ENCODE measurements at regions not wholly inside any gene's neighbourhood (a gene's known extent, or its start where the extent isn't known, plus 50 kb on each side); places are given as distances from the start of the nearest gene placed in this dataset.

DNA sequence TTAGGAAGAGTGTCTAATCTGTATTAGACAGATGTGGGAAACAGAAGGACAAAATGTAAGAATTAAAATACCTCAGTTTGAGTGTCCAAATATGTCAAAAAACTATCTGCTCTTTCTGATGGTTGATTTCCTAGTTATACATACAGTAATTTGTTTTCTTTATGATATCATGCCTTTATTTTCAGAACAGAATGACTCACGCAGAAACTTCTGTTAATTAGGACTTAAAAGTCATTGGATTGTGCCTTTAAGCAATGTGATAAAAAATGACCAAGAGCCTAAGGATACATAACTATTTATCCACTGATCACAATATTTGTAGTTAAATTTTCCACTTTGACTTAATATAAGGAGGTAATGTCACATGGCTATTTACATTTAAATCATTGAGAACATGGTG, 206.7 kb upstream of the PTPRZ1 start:
- Histone ChIP-seq H3K27me3 (ENCODE audit: insufficient read depth, low read length, poor library complexity, severe bottlenecking) (no peaks in the 10 kb centered on the region), H3K9me3 (ENCODE audit: insufficient read depth, low read depth, low read length) (no peaks in the 10 kb centered on the region), H3K9me2 (replicated peaks; ENCODE audit: low read depth, low read length) (no peaks in the 10 kb centered on the region), H4K20me1 (ENCODE audit: insufficient read depth, low read length, poor library complexity, severe bottlenecking) (no peaks in the 10 kb centered on the region), H3K36me3 (ENCODE audit: insufficient read depth, low read length) (no peaks in the 10 kb centered on the region), H3K4me2 (ENCODE audit: low read depth, low read length, poor library complexity, severe bottlenecking) (no peak overlapping the region), H2AFZ (ENCODE audit: low read length) (no peak overlapping the region), H3K4me1 (ENCODE audit: insufficient read depth, low read length, poor library complexity, severe bottlenecking) (no peaks in the 10 kb centered on the region), H3F3A (ENCODE audit: low read depth) (no peaks in the 10 kb centered on the region), H3K9ac (ENCODE audit: low read depth, low read length, poor library complexity, severe bottlenecking) (no peak overlapping the region), H3K4me3 (ENCODE audit: low read length, poor library complexity, severe bottlenecking) (no peak overlapping the region), H3K79me2 (ENCODE audit: insufficient read depth, low read length) (no peaks in the 10 kb centered on the region)
- TF ChIP-seq EZH2phosphoT487 (IDR thresholded peaks at IDR 0.05; ENCODE audit: borderline replicate concordance), result no peak
- TF ChIP-seq, protein P1, sequence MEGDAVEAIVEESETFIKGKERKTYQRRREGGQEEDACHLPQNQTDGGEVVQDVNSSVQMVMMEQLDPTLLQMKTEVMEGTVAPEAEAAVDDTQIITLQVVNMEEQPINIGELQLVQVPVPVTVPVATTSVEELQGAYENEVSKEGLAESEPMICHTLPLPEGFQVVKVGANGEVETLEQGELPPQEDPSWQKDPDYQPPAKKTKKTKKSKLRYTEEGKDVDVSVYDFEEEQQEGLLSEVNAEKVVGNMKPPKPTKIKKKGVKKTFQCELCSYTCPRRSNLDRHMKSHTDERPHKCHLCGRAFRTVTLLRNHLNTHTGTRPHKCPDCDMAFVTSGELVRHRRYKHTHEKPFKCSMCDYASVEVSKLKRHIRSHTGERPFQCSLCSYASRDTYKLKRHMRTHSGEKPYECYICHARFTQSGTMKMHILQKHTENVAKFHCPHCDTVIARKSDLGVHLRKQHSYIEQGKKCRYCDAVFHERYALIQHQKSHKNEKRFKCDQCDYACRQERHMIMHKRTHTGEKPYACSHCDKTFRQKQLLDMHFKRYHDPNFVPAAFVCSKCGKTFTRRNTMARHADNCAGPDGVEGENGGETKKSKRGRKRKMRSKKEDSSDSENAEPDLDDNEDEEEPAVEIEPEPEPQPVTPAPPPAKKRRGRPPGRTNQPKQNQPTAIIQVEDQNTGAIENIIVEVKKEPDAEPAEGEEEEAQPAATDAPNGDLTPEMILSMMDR (conservative IDR thresholded peaks at IDR 0.05; ENCODE audit: low read length), result no peak

DNA sequence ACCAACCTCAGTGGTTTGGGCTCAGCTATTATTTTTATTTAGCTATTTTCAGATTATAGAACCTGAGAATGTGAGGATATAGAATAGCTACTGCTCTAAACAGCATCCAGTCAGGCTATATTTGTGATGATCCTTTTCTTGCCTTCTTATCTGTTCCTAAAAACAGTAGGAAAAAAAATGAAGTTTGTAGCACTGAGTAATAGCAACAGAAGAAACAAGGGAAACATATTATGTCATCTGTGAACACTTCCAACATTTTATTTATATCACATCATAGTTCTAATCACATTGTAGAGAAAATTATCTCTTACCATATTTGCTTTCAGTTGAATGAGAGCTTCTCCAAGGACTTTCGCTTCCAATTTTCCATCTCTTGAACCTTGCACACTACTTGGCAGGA, 229.6 kb upstream of the PTPRZ1 start:
- no peaks in the 10 kb centered on the region for H3K4me1 ChIP-seq (ENCODE audit: insufficient read depth, low read length, poor library complexity, severe bottlenecking)
- no peaks in the 10 kb centered on the region for H3K36me3 ChIP-seq (ENCODE audit: insufficient read depth, low read length)
- H3F3A ChIP-seq (ENCODE audit: low read depth), result no peaks in the 10 kb centered on the region
- H2AFZ ChIP-seq (ENCODE audit: low read length), result no peak overlapping the region
- no peaks in the 10 kb centered on the region for H4K20me1 ChIP-seq (ENCODE audit: insufficient read depth, low read length, poor library complexity, severe bottlenecking)
- H3K9me2 ChIP-seq (replicated peaks; ENCODE audit: low read depth, low read length), result no peaks in the 10 kb centered on the region
- H3K9me3 ChIP-seq (ENCODE audit: insufficient read depth, low read depth, low read length), result no peaks in the 10 kb centered on the region
- H3K9ac ChIP-seq (ENCODE audit: low read depth, low read length, poor library complexity, severe bottlenecking), result no peak overlapping the region
- no peaks in the 10 kb centered on the region for H3K27me3 ChIP-seq (ENCODE audit: insufficient read depth, low read length, poor library complexity, severe bottlenecking)
- H3K4me3 ChIP-seq (ENCODE audit: low read length, poor library complexity, severe bottlenecking), result no peak overlapping the region
- no peak for TF ChIP-seq EZH2phosphoT487 (IDR thresholded peaks at IDR 0.05; ENCODE audit: borderline replicate concordance)
- H3K4me2 ChIP-seq (ENCODE audit: low read depth, low read length, poor library complexity, severe bottlenecking), result no peak overlapping the region
- H3K79me2 ChIP-seq (ENCODE audit: insufficient read depth, low read length), result no peaks in the 10 kb centered on the region

DNA sequence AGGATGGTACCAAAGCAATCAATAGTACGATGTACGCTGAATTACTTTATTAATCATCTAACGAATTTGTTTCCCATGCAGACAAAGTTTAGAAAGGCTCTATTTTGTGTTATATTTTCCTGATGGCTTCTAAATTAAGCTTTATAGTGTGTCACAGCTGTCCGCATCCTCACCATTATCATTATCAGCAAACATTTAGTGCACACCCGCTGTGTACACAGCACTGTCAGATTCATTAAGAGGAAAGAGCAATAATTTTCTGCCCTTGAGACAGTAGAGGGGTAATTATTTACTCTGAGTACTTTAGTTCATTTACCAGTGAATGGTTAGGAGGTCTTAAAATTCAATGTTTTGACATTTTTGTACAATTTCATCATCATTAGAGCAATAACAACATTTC, 233.3 kb upstream of the PTPRZ1 start:
- no peak overlapping the region for H3K9ac ChIP-seq (ENCODE audit: low read depth, low read length, poor library complexity, severe bottlenecking)
- no peaks in the 10 kb centered on the region for H3K27me3 ChIP-seq (ENCODE audit: insufficient read depth, low read length, poor library complexity, severe bottlenecking)
- no peak overlapping the region for H3K4me3 ChIP-seq (ENCODE audit: low read length, poor library complexity, severe bottlenecking)
- no peaks in the 10 kb centered on the region for H3K79me2 ChIP-seq (ENCODE audit: insufficient read depth, low read length)
- H3K36me3 ChIP-seq (ENCODE audit: insufficient read depth, low read length), result no peaks in the 10 kb centered on the region
- no peaks in the 10 kb centered on the region for H3K4me1 ChIP-seq (ENCODE audit: insufficient read depth, low read length, poor library complexity, severe bottlenecking)
- H3K9me2 ChIP-seq (replicated peaks; ENCODE audit: low read depth, low read length), result no peaks in the 10 kb centered on the region
- H4K20me1 ChIP-seq (ENCODE audit: insufficient read depth, low read length, poor library complexity, severe bottlenecking), result no peaks in the 10 kb centered on the region
- H3K9me3 ChIP-seq (ENCODE audit: insufficient read depth, low read depth, low read length), result no peaks in the 10 kb centered on the region
- no peak for TF ChIP-seq EZH2phosphoT487 (IDR thresholded peaks at IDR 0.05; ENCODE audit: borderline replicate concordance)
- TF ChIP-seq, protein P1 (conservative IDR thresholded peaks at IDR 0.05; ENCODE audit: low read length), result no peak
- no peak overlapping the region for H3K4me2 ChIP-seq (ENCODE audit: low read depth, low read length, poor library complexity, severe bottlenecking)
- no peaks in the 10 kb centered on the region for H3F3A ChIP-seq (ENCODE audit: low read depth)
- no peak overlapping the region for H2AFZ ChIP-seq (ENCODE audit: low read length)

DNA sequence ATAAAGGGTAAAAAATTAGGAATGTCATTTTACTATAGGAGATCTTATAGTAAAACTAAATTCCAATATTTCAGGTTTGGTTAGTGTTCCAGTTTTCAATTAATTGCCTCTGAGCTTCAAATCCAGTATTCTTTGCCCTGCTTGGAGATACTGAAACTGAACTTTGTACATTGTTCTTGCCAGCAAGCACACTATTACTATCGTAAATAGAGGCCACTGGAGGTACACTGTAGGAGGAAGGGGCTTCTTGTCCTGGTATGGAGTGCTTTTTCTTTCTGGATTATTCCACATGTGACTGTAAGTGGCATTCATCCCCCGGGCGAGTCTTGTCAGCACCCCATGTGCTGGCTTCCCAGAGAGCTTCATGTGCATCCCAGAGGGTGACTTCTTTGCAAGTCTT, 234.7 kb upstream of the PTPRZ1 start:
- no peaks in the 10 kb centered on the region for H3F3A ChIP-seq (ENCODE audit: low read depth)
- H3K4me3 ChIP-seq (ENCODE audit: low read length, poor library complexity, severe bottlenecking), result no peak overlapping the region
- H3K9ac ChIP-seq (ENCODE audit: low read depth, low read length, poor library complexity, severe bottlenecking), result no peak overlapping the region
- H3K4me1 ChIP-seq (ENCODE audit: insufficient read depth, low read length, poor library complexity, severe bottlenecking), result no peaks in the 10 kb centered on the region
- no peaks in the 10 kb centered on the region for H3K27me3 ChIP-seq (ENCODE audit: insufficient read depth, low read length, poor library complexity, severe bottlenecking)
- no peaks in the 10 kb centered on the region for H3K9me2 ChIP-seq (replicated peaks; ENCODE audit: low read depth, low read length)
- H4K20me1 ChIP-seq (ENCODE audit: insufficient read depth, low read length, poor library complexity, severe bottlenecking), result no peaks in the 10 kb centered on the region
- no peak overlapping the region for H3K4me2 ChIP-seq (ENCODE audit: low read depth, low read length, poor library complexity, severe bottlenecking)
- no peaks in the 10 kb centered on the region for H3K9me3 ChIP-seq (ENCODE audit: insufficient read depth, low read depth, low read length)
- H3K79me2 ChIP-seq (ENCODE audit: insufficient read depth, low read length), result no peaks in the 10 kb centered on the region
- no peaks in the 10 kb centered on the region for H3K36me3 ChIP-seq (ENCODE audit: insufficient read depth, low read length)
- TF ChIP-seq, protein P1 (conservative IDR thresholded peaks at IDR 0.05; ENCODE audit: low read length), result no peak
- TF ChIP-seq EZH2phosphoT487 (IDR thresholded peaks at IDR 0.05; ENCODE audit: borderline replicate concordance), result no peak
- H2AFZ ChIP-seq (ENCODE audit: low read length), result no peak overlapping the region

All from Loucy (cell line).